Uterus (tissue), 3 donors: ENCODE measurements at regions not wholly inside any gene's neighbourhood (a gene's known extent, or its start where the extent isn't known, plus 50 kb on each side); places are given as distances from the start of the nearest gene placed in this dataset.

Source experiments
- DNase-seq, 2 donors: peaks; one replicate each; pipeline ENCODE4 v3.0.0-alpha.2; 2019 to 2020
- H3K27ac ChIP-seq, 2 donors: fragments of 200-600 bp; sonication (generic); 1 replicate in 1 of 2; 2 replicates in 1 of 2; pipeline ENCODE4 v1.5.1; 2016 to 2018
- H3K27me3 ChIP-seq, 2 donors: fragments of 200-600 bp; sonication (generic); one replicate each; pipeline ENCODE4 v1.5.1; 2018 to 2019; ENCODE audit warnings: control low read depth in 1 of 2
- H3K36me3 ChIP-seq, 2 donors: fragments of 200-600 bp; sonication (generic); one replicate each; pipeline ENCODE4 v1.5.1; 2019; ENCODE audit warnings: control low read depth in 1 of 2
- H3K4me1 ChIP-seq, 2 donors: fragments of 200-600 bp; sonication (generic); one replicate each; pipeline ENCODE4 v1.5.1; 2018 to 2019; ENCODE audit warnings: control low read depth in 1 of 2
- H3K4me3 ChIP-seq, 2 donors: fragments of 200-600 bp; sonication (generic); 1 replicate in 1 of 2; 2 replicates in 1 of 2; pipeline ENCODE4 v1.5.1; 2018 to 2019; ENCODE audit warnings: mild to moderate bottlenecking in 1 of 2
- H3K9me3 ChIP-seq, 2 donors: fragments of 200-600 bp; sonication (generic); one replicate each; pipeline ENCODE4 v1.5.1; 2019; ENCODE audit warnings: control low read depth in 1 of 2
- CTCF ChIP-seq, 4 experiments: fragments of 200-600 bp in 2 of 4; fragments of 450-650 bp in 2 of 4; sonication (generic) in 2 of 4; IDR thresholded peaks; one replicate each; pipeline ENCODE4 v1.5.1; 2016 to 2019; ENCODE audit warnings: antibody characterized with exemption in 4 of 4, mild to moderate bottlenecking in 2 of 4, moderate library complexity in 1 of 4
- POLR2A ChIP-seq, 2 donors: fragments of 450-650 bp; IDR thresholded peaks; one replicate each; pipeline ENCODE4 v1.6.1; 2016; ENCODE audit warnings: antibody characterized with exemption in 2 of 2, mild to moderate bottlenecking in 1 of 2, moderate library complexity in 1 of 2
- intact Hi-C: fragments of 100-400 bp; cut with DNase I; formaldehyde crosslinking; loops from one replicate; pipeline ENCODE4 v1.15.1; 2023; ENCODE audit warnings: low total_unique reads
- donor health status: DM: yes; HTN: yes; CAD: no.

- Histone ChIP-seq H3K9me3 (no peaks in the 10 kb centered on the region), H3K27me3 (no peaks in the 10 kb centered on the region), H3K27ac (no peak overlapping the region), H3K36me3 (no peaks in the 10 kb centered on the region), H3K4me1 (no peaks in the 10 kb centered on the region), H3K4me3 (no peak overlapping the region)
- no peak for DNase-seq
- no peak for TF ChIP-seq POLR2A (IDR thresholded peaks at IDR 0.05)
- no peak for TF ChIP-seq CTCF (IDR thresholded peaks at IDR 0.05)
- intact Hi-C loops, result no loop called here
Observed at GRCh38 chr2:166572937-166573336, 78.9 kb upstream of the SCN7A start.

GRCh38 chr2:166568409-166568808 lies 74.4 kb upstream of the SCN7A start:
- no peaks in the 10 kb centered on the region for H3K27me3 ChIP-seq
- H3K27ac ChIP-seq, result no peak overlapping the region
- DNase-seq, result no peak
- no peaks in the 10 kb centered on the region for H3K9me3 ChIP-seq
- TF ChIP-seq POLR2A (IDR thresholded peaks at IDR 0.05) (no peak), CTCF (IDR thresholded peaks at IDR 0.05) (no peak)
- H3K4me3 ChIP-seq, result no peak overlapping the region
- intact Hi-C loops, result no loop called here
- no peaks in the 10 kb centered on the region for H3K4me1 ChIP-seq
- H3K36me3 ChIP-seq, result no peaks in the 10 kb centered on the region

- TF ChIP-seq POLR2A (IDR thresholded peaks at IDR 0.05) (no peak), CTCF (IDR thresholded peaks at IDR 0.05) (no peak)
- no peaks in the 10 kb centered on the region for H3K36me3 ChIP-seq
- intact Hi-C loops, result no loop called here
- no peak overlapping the region for H3K4me3 ChIP-seq
- no peaks in the 10 kb centered on the region for H3K4me1 ChIP-seq
- no peaks in the 10 kb centered on the region for H3K27me3 ChIP-seq
- no peak overlapping the region for H3K27ac ChIP-seq
- no peaks in the 10 kb centered on the region for H3K9me3 ChIP-seq
- DNase-seq, result no peak
Observed at GRCh38 chr2:166565501-166565900, 71.5 kb upstream of the SCN7A start.

GRCh38 chr2:166563894-166564293 lies 69.8 kb upstream of the SCN7A start:
- no peak for DNase-seq
- Histone ChIP-seq H3K9me3 (no peaks in the 10 kb centered on the region), H3K36me3 (no peaks in the 10 kb centered on the region), H3K27me3 (no peaks in the 10 kb centered on the region), H3K4me3 (no peak overlapping the region), H3K27ac (no peak overlapping the region), H3K4me1 (no peaks in the 10 kb centered on the region)
- intact Hi-C loops, result no loop called here
- no peak for TF ChIP-seq POLR2A (IDR thresholded peaks at IDR 0.05)

GRCh38 chr2:166560022-166560421 lies 66.0 kb upstream of the SCN7A start:
- intact Hi-C loops, result no loop called here
- H3K4me1 ChIP-seq, result no peaks in the 10 kb centered on the region
- no peaks in the 10 kb centered on the region for H3K36me3 ChIP-seq

More at GRCh38 chr2:166560022-166560421, 66.0 kb upstream of the SCN7A start:
- no peak for DNase-seq
- Histone ChIP-seq H3K4me3 (no peak overlapping the region), H3K27me3 (no peaks in the 10 kb centered on the region), H3K9me3 (no peaks in the 10 kb centered on the region), H3K27ac (no peak overlapping the region)
- TF ChIP-seq POLR2A (IDR thresholded peaks at IDR 0.05), result no peak
- TF ChIP-seq CTCF (IDR thresholded peaks at IDR 0.05), result no peak
